ENCODE measurements at regions not wholly inside any gene's neighbourhood (a gene's known extent, or its start where the extent isn't known, plus 50 kb on each side); places are given as distances from the start of the nearest gene placed in this dataset.

DNA sequence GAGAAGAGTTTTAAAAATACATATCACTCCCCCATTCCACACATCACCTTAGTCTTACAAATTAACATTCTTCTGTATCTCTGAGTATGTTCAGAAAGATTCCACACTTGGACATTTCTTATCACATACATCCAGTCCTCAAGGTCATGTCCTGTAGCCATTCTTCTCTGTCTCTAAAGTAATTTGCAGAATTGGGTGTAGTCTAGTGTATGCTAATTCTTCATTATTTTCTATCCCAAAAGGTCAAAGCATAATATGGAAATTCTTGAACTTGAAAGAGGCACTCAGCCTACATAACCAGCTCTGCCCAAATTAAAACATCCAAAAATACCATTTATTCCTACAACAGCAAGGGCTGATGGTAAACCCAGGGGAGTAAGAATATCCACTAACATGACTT is 286.0 kb downstream of the HAO1 start:
- TF ChIP-seq, protein P1, sequence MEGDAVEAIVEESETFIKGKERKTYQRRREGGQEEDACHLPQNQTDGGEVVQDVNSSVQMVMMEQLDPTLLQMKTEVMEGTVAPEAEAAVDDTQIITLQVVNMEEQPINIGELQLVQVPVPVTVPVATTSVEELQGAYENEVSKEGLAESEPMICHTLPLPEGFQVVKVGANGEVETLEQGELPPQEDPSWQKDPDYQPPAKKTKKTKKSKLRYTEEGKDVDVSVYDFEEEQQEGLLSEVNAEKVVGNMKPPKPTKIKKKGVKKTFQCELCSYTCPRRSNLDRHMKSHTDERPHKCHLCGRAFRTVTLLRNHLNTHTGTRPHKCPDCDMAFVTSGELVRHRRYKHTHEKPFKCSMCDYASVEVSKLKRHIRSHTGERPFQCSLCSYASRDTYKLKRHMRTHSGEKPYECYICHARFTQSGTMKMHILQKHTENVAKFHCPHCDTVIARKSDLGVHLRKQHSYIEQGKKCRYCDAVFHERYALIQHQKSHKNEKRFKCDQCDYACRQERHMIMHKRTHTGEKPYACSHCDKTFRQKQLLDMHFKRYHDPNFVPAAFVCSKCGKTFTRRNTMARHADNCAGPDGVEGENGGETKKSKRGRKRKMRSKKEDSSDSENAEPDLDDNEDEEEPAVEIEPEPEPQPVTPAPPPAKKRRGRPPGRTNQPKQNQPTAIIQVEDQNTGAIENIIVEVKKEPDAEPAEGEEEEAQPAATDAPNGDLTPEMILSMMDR (IDR thresholded peaks at IDR 0.05) = no peak
- TF ChIP-seq EZH2 (IDR thresholded peaks at IDR 0.05; ENCODE audit: borderline replicate concordance, insufficient read depth, low read depth, low read length, poor library complexity, severe bottlenecking) = no peak

DNA sequence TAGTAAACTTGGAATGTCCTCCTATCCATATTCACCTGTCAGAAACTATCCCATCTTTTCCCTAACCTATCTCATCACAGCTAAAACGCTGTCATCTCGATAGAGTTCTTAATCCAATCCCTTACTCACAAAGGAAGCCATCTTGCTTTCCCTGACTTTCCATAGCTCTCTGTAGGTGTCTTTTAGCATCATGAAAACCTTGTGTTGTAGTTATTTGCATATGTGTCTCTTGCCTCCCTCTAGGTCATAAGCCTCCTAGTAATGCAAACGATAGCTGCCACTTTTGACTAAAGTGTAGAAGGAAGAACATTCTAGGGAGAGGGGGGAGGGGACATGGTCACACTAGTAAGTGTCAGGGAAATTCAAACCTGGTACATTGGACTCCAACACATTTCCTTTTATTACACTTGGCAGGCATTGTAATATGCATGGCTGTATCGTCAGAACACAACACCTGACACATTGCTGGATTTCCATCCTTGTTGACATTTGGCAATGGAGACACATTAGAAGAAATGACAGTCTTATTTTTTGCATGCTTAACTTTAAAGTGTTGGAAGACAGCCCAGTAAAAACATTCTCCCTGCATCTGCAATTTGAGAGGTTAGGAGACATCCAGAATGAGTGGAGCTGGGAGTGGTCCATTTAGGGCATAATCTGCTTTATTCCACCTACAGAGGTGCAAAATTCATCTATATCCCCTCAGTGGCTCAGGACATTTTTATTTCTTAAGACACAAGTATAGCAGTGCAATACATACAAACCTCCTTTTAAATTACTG is 283.4 kb downstream of the HAO1 start:
- Histone ChIP-seq H3K4me3 (ENCODE audit: control extremely low read depth in 1 of 5, extremely low read depth in 1 of 5, insufficient read depth in 1 of 5, low read depth in 2 of 5, low read length in 4 of 5) (no peak overlapping the region), H3K4me1 (ENCODE audit: control insufficient read depth in 2 of 2, insufficient read depth in 2 of 2, low read length in 2 of 2) (no peaks in the 10 kb centered on the region), H3K79me2 (ENCODE audit: control insufficient read depth, insufficient read depth, low read length) (no peaks in the 10 kb centered on the region), H3K9me3 (ENCODE audit: control extremely low read depth in 1 of 3, control insufficient read depth in 2 of 3, insufficient read depth in 1 of 3, low read length in 2 of 3) (no peaks in the 10 kb centered on the region), H4K20me1 (ENCODE audit: control insufficient read depth, insufficient read depth, low read length, poor library complexity, severe bottlenecking) (no peaks in the 10 kb centered on the region), H3K27ac (ENCODE audit: low read length in 2 of 2) (no peak overlapping the region), H3K36me3 (replicated peaks in 1 of 2; ENCODE audit: control extremely low read depth in 1 of 2, control insufficient read depth in 1 of 2, extremely low read depth in 1 of 2, insufficient read depth in 2 of 2, low read length in 1 of 2) (no peaks in the 10 kb centered on the region), H2AFZ (ENCODE audit: insufficient read depth, low read depth, low read length, poor library complexity, severe bottlenecking) (no peak overlapping the region), H3K4me2 (replicated peaks; ENCODE audit: low read depth, low read length, poor library complexity, severe bottlenecking) (no peak overlapping the region), H3K9ac (ENCODE audit: low read length) (no peak overlapping the region), H3K27me3 (replicated peaks in 1 of 4; ENCODE audit: control extremely low read depth in 1 of 4, control insufficient read depth in 3 of 4, insufficient read depth in 4 of 4, low read length in 3 of 4) (no peaks in the 10 kb centered on the region)
- TF ChIP-seq EZH2 (IDR thresholded peaks at IDR 0.05; ENCODE audit: borderline replicate concordance, insufficient read depth, low read depth, low read length, poor library complexity, severe bottlenecking) = no peak
- TF ChIP-seq, protein P1 (IDR thresholded peaks at IDR 0.05) = no peak
- ATAC-seq (ENCODE audit: low read depth) = no peak
- ChIA-PET POLR2A (no interaction called here), CTCF (no interaction called here)
- intact Hi-C loops (cut with micrococcal nuclease) = no loop called here
- Mint-ChIP-seq H3K4me1 (no peaks in the 10 kb centered on the region), H3K4me3 (no peak overlapping the region), H3K27me3 (no peaks in the 10 kb centered on the region), H3K27ac (no peak overlapping the region), H3K9me3 (ENCODE audit: insufficient read depth) (peaks cover 1% of the 10 kb centered on the region)
- no peak for DNase-seq
- WGBS (ENCODE audit: insufficient coverage) = no CpG with 5 or more reads among the region's 4 CpGs

More for the DNA sequence above, 286.0 kb downstream of the HAO1 start:
- no peak overlapping the region for H3K4me3 ChIP-seq (ENCODE audit: control extremely low read depth in 1 of 5, extremely low read depth in 1 of 5, insufficient read depth in 1 of 5, low read depth in 2 of 5, low read length in 4 of 5)
- POLR2A ChIA-PET = no interaction called here
- CTCF ChIA-PET = no interaction called here
- no peak overlapping the region for H3K9ac ChIP-seq (ENCODE audit: low read length)
- ATAC-seq (ENCODE audit: low read depth) = no peak
- no peaks in the 10 kb centered on the region for H3K27me3 ChIP-seq (replicated peaks in 1 of 4; ENCODE audit: control extremely low read depth in 1 of 4, control insufficient read depth in 3 of 4, insufficient read depth in 4 of 4, low read length in 3 of 4)
- H3K27ac ChIP-seq (ENCODE audit: low read length in 2 of 2) = no peak overlapping the region
- H3K9me3 ChIP-seq (ENCODE audit: control extremely low read depth in 1 of 3, control insufficient read depth in 2 of 3, insufficient read depth in 1 of 3, low read length in 2 of 3) = no peaks in the 10 kb centered on the region
- H3K9me3 Mint-ChIP-seq (ENCODE audit: insufficient read depth) = peaks cover 1% of the 10 kb centered on the region
- H3K4me2 ChIP-seq (replicated peaks; ENCODE audit: low read depth, low read length, poor library complexity, severe bottlenecking) = no peak overlapping the region
- intact Hi-C loops (cut with micrococcal nuclease) = no loop called here
- no peak overlapping the region for H2AFZ ChIP-seq (ENCODE audit: insufficient read depth, low read depth, low read length, poor library complexity, severe bottlenecking)
- no peaks in the 10 kb centered on the region for H3K27me3 Mint-ChIP-seq
- H3K79me2 ChIP-seq (ENCODE audit: control insufficient read depth, insufficient read depth, low read length) = no peaks in the 10 kb centered on the region
- no peaks in the 10 kb centered on the region for H3K4me1 ChIP-seq (ENCODE audit: control insufficient read depth in 2 of 2, insufficient read depth in 2 of 2, low read length in 2 of 2)
- DNase-seq = no peak
- H3K27ac Mint-ChIP-seq = no peak overlapping the region
- H3K36me3 ChIP-seq (replicated peaks in 1 of 2; ENCODE audit: control extremely low read depth in 1 of 2, control insufficient read depth in 1 of 2, extremely low read depth in 1 of 2, insufficient read depth in 2 of 2, low read length in 1 of 2) = no peaks in the 10 kb centered on the region
- H3K4me3 Mint-ChIP-seq = no peak overlapping the region
- no peaks in the 10 kb centered on the region for H4K20me1 ChIP-seq (ENCODE audit: control insufficient read depth, insufficient read depth, low read length, poor library complexity, severe bottlenecking)
- H3K4me1 Mint-ChIP-seq = no peaks in the 10 kb centered on the region

All from B cell (primary cell).